ENCODE measurements at regions not wholly inside any gene's neighbourhood (a gene's known extent, or its start where the extent isn't known, plus 50 kb on each side); places are given as distances from the start of the nearest gene placed in this dataset.

DNA sequence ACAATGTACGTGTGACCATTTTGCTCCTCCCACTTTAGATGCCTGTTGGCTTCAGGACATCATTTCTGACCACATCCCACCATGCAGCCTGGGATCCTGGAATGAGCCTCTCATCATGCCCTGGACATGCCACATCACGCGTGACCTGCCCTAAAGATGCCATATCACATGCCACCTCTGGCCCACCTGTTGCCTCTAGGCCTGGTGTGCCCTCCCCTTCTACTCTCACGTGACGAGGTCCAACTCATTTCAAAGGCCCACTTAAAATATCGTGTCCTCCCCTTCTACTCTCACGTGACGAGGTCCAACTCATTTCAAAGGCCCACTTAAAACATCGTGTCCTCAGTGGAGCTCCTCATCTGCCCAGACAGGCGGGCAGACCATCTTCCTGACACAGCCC is 254.9 kb downstream of the TEX36 start:
- TF ChIP-seq, protein P1, sequence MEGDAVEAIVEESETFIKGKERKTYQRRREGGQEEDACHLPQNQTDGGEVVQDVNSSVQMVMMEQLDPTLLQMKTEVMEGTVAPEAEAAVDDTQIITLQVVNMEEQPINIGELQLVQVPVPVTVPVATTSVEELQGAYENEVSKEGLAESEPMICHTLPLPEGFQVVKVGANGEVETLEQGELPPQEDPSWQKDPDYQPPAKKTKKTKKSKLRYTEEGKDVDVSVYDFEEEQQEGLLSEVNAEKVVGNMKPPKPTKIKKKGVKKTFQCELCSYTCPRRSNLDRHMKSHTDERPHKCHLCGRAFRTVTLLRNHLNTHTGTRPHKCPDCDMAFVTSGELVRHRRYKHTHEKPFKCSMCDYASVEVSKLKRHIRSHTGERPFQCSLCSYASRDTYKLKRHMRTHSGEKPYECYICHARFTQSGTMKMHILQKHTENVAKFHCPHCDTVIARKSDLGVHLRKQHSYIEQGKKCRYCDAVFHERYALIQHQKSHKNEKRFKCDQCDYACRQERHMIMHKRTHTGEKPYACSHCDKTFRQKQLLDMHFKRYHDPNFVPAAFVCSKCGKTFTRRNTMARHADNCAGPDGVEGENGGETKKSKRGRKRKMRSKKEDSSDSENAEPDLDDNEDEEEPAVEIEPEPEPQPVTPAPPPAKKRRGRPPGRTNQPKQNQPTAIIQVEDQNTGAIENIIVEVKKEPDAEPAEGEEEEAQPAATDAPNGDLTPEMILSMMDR (IDR thresholded peaks at IDR 0.05), result no peak
- no peak for TF ChIP-seq POLR2A (IDR thresholded peaks at IDR 0.05)

All from esophagus squamous epithelium (tissue), 4 donors.